Skin epidermis (tissue), 12 donors: ENCODE measurements at regions not wholly inside any gene's neighbourhood (a gene's known extent, or its start where the extent isn't known, plus 50 kb on each side); places are given as distances from the start of the nearest gene placed in this dataset.
"Not testable (repeated sequence)": the region's sequence is repeated elsewhere in the genome, so short reads cannot be mapped to it uniquely, and the experiment has no call there.

Source experiments
- H3K27ac ChIP-seq, 21 experiments: fragments of 200-600 bp; sonication (generic) in 11 of 21; one replicate each; pipeline ENCODE4 v1.5.0; 2020; ENCODE audit warnings: mild to moderate bottlenecking in 3 of 21, inconsistent platforms in 2 of 21, moderate library complexity in 2 of 21
- H3K4me3 ChIP-seq, 7 experiments: fragments of 200-600 bp; sonication (generic) in 2 of 7; one replicate each; pipeline ENCODE4 v1.5.0; 2020; ENCODE audit warnings: inconsistent platforms in 2 of 7, mild to moderate bottlenecking in 2 of 7, moderate library complexity in 1 of 7

- peak overlapping the region in 7 of 21 experiments; percentile 5 to 71 (median 21) for H3K27ac ChIP-seq
These were observed 724.6 kb upstream of the NRP1 start for GRCh38 chr10:34058845-34059614.

GRCh38 chr10:34055410-34055985 is 721.0 kb upstream of the NRP1 start:
- H3K27ac ChIP-seq, H3K4me3 ChIP-seq: not testable (repeated sequence)

More at GRCh38 chr10:34058845-34059614, 724.6 kb upstream of the NRP1 start:
- H3K4me3 ChIP-seq, result no peak overlapping the region

- no peak overlapping the region for H3K4me3 ChIP-seq
- H3K27ac ChIP-seq, result no peak overlapping the region
These were observed 715.4 kb upstream of the NRP1 start for GRCh38 chr10:34049887-34050286.

- no peak overlapping the region for H3K27ac ChIP-seq
- no peak overlapping the region for H3K4me3 ChIP-seq
These were observed 715.0 kb upstream of the NRP1 start for GRCh38 chr10:34049469-34049868.

- H3K27ac ChIP-seq, result no peak overlapping the region
- no peak overlapping the region for H3K4me3 ChIP-seq
These were observed 712.9 kb upstream of the NRP1 start for GRCh38 chr10:34047389-34047788.

GRCh38 chr10:34046506-34047034 is 712.1 kb upstream of the NRP1 start:
- no peak overlapping the region for H3K27ac ChIP-seq
- no peak overlapping the region for H3K4me3 ChIP-seq

- H3K27ac ChIP-seq, result no peak overlapping the region
These were observed 711.2 kb upstream of the NRP1 start for GRCh38 chr10:34045571-34046190.

GRCh38 chr10:34041871-34042270 is 707.4 kb upstream of the NRP1 start:
- Histone ChIP-seq H3K4me3 (no peak overlapping the region), H3K27ac (no peak overlapping the region)

More at GRCh38 chr10:34045571-34046190, 711.2 kb upstream of the NRP1 start:
- H3K4me3 ChIP-seq, result no peak overlapping the region

GRCh38 chr10:34037499-34037898 is 703.0 kb upstream of the NRP1 start:
- H3K27ac ChIP-seq, result no peak overlapping the region

GRCh38 chr10:34035241-34035790 is 700.8 kb upstream of the NRP1 start:
- H3K27ac ChIP-seq, H3K4me3 ChIP-seq: not testable (repeated sequence)

More at GRCh38 chr10:34037499-34037898, 703.0 kb upstream of the NRP1 start:
- H3K4me3 ChIP-seq, result no peak overlapping the region

- Histone ChIP-seq H3K27ac (no peak overlapping the region), H3K4me3 (no peak overlapping the region)
These were observed 698.6 kb upstream of the NRP1 start for GRCh38 chr10:34033078-34033477.

GRCh38 chr10:34032564-34032963 is 698.1 kb upstream of the NRP1 start:
- H3K4me3 ChIP-seq, result no peak overlapping the region

GRCh38 chr10:34031400-34031799 is 696.9 kb upstream of the NRP1 start:
- Histone ChIP-seq H3K27ac (no peak overlapping the region), H3K4me3 (no peak overlapping the region)

More at GRCh38 chr10:34032564-34032963, 698.1 kb upstream of the NRP1 start:
- H3K27ac ChIP-seq, result no peak overlapping the region

- no peak overlapping the region for H3K27ac ChIP-seq
- no peak overlapping the region for H3K4me3 ChIP-seq
These were observed 695.0 kb upstream of the NRP1 start for GRCh38 chr10:34029455-34029854.

- Histone ChIP-seq H3K27ac (no peak overlapping the region), H3K4me3 (no peak overlapping the region)
These were observed 694.5 kb upstream of the NRP1 start for GRCh38 chr10:34028936-34029335.

- Histone ChIP-seq H3K4me3 (no peak overlapping the region), H3K27ac (peak overlapping the region in 1 of 21 experiments; percentile 16)
These were observed 690.4 kb upstream of the NRP1 start for GRCh38 chr10:34024693-34025425.

- H3K4me3 ChIP-seq, result no peak overlapping the region
- peak overlapping the region in 1 of 21 experiments; percentile 16 for H3K27ac ChIP-seq
These were observed 689.8 kb upstream of the NRP1 start for GRCh38 chr10:34024282-34024681.

- Histone ChIP-seq H3K27ac (no peak overlapping the region), H3K4me3 (no peak overlapping the region)
These were observed 687.7 kb upstream of the NRP1 start for GRCh38 chr10:34022195-34022594.

GRCh38 chr10:34018784-34019183 is 684.3 kb upstream of the NRP1 start:
- H3K4me3 ChIP-seq, result no peak overlapping the region
- H3K27ac ChIP-seq, result no peak overlapping the region

GRCh38 chr10:34018129-34018528 is 683.7 kb upstream of the NRP1 start:
- Histone ChIP-seq H3K27ac (no peak overlapping the region), H3K4me3 (no peak overlapping the region)
